T47D (cell line): ENCODE measurements at regions not wholly inside any gene's neighbourhood (a gene's known extent, or its start where the extent isn't known, plus 50 kb on each side); places are given as distances from the start of the nearest gene placed in this dataset.

Experiments used
- DNase-seq, 2 experiments: peaks; one replicate each; pipeline versions ENCODE4 v3.0.0 to v3.0.0-alpha.2; 2011 to 2012; ENCODE audit warnings: low read depth in 1 of 2, low spot score in 1 of 2
- JUND ChIP-seq: IDR thresholded peaks from 2 replicates; pipeline ENCODE4 v1.6.1; 2012; ENCODE audit warnings: low read depth
- in situ Hi-C: cut with HindIII; loops from 2 replicates; pipeline ENCODE4 v1.10.0; 2016; ENCODE audit warnings: low sequenced_read_pairs, low pct_unique_long_range_greater_than_20kb

GRCh38 chr19:34305221-34306083 is 51.1 kb downstream of the GARRE1 start:
- TF ChIP-seq JUND: no peak
- DNase-seq: no peak
- in situ Hi-C loops: no loop called here

DNA sequence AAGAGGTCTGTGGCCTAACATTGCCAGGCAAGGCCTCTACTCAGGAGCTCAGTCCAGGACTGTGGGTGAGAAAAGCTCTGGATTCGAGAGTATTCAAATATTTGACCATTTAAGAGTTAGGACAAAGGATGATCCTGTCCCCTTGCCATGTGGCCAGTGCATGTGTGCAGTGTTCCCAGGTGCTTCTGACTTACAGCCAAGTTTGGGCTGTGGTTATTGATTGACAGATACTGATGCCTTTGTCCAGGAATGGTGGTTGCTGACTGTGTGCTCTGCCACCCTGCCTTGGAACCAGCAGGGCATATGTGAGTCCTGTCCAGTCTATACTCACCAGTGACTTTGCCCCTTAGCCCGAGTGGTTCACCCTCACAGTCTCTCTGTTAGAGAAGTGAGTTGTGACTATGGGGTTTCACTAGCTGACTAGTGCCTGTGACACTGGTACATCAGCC is 51.9 kb downstream of the GARRE1 start:
- DNase-seq: peak in 1 of 2 experiments; percentile 72

DNA sequence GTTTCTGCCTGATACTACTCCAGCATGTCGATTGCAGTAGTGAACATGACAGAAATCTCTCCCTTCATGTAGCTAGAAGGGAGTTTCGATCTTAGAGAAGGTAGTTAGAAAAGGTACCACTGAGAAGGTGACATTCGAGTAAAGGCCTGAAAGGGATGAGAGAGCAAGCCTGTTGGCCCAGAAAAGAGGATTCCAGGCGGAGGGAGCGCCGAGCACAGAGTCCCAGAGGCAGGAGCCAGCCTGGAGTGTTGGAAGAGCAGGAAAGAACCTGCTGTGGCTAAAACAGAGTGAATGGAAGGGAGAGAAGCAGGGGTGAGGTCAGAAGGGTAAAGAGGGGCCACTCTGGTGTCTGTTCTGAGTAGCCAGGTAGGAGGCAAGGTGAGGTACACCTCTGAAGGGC is 52.5 kb downstream of the GARRE1 start:
- DNase-seq: no peak
- TF ChIP-seq JUND: no peak
- in situ Hi-C loops: no loop called here

More for the DNA sequence above, 51.9 kb downstream of the GARRE1 start:
- no peak for TF ChIP-seq JUND
- in situ Hi-C loops: no loop called here

- in situ Hi-C loops: no loop called here
- no peak for DNase-seq
- TF ChIP-seq JUND: no peak
Observed at GRCh38 chr19:34308381-34309367, 54.3 kb downstream of the GARRE1 start.

DNA sequence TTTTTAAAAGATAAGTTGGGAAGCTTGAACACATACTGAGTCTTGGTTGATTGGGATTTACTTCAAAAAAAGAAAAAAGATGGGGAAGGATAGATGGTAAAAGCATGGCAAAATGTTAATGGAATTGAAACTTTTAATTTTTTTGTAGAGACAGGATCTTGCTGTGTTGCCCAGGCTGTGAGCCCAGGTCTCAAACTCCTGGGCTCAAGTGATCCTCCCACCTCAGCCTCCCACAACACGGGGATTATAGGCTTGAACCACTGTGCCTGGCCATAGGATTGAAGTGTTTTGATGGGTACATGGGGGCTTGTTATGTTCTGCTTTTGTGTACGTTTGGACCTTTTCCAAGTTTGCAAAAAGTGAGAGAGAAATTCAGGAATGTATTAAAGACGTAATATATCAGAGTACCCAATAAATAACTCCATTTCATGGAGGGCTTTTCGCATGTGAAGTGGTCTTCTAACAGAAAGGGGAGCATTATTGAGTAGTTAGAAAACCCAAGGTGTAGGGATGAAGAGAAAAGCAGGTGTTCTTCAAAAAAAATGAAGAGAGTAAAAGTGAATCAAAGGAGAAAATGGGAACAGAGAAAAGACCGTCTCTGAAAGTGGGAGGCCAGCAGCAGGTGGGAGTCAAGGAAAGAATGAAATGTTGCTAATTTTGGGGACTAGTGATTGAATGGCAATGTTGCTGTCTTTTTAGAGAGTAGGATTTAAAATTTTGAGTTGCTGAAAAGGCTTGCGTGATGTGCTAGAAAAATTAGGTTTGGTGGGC is 55.2 kb downstream of the GARRE1 start:
- in situ Hi-C loops: no loop called here
- no peak for DNase-seq
- no peak for TF ChIP-seq JUND

DNA sequence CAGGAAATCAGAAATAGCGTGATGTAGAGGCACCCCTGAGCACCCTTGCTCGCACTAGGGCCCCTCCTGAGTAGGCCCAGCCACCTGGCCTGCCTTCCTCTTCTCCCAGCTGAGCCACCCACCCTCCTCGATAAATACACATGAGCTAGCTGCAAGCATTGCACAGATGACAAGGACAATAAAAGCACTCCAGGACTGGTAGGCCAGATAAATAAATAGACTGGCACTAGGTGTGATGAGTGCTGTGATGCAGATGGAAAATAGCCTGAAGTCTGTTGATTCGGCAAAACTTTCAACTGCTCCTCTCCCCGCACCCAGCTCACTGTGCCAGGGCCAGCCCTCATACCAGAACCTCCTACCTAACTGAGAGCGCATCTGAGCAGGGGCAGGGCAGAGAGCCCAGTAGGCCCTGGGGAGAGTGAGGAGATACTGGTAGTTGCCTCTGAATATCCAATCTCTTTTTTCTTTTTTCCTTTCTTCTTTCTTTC is 54.5 kb upstream of the GPI start:
- no peak for TF ChIP-seq JUND
- in situ Hi-C loops: no loop called here

GRCh38 chr19:34313188-34313587 is 51.8 kb upstream of the GPI start:
- in situ Hi-C loops: no loop called here
- no peak for TF ChIP-seq JUND
- DNase-seq: no peak

More for the DNA sequence above, 54.5 kb upstream of the GPI start:
- DNase-seq: peak; percentile 18 to 80

DNA sequence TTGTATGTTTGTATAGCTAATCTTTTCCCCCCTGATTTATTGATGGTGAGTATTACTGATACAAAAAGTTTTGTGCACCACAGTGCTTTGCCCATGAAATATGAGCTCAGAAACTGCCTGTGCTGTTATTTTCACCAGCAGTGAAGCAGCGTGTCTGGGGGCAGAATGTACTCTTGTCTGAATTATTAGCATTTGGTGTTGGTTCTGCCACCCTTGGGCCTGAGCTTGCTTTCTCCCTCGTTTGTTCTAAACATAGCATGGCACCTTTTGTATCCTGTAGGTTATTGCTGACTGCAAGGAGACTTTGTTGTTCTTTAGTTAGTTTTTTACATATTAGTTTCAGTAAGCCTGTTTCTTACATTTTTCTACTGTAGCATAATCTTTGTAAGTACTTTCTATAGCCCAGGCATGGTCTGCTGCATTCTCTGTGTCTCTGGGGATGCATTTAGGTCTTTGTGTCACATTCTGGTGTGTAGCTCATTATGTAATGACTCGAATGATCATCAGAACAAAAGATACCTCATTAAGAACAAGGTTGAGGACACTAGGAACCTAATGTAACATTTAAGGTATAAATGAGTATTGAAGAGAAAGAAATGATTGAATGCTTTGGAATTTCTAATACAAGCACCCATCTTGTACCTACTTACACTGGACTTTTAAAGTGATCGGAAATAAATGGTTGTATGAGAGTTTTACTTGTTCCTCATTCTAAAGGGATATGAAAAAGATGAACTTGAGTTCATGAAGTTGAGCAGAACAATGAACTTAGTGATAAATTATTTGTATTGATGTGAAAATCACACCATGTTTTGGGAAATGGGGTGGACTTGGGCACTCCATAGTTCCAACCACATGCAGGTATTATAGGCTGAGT is 50.3 kb upstream of the GPI start:
- in situ Hi-C loops: no loop called here
- no peak for DNase-seq
- TF ChIP-seq JUND: no peak
